HEK293T (cell line): ENCODE measurements at regions not wholly inside any gene's neighbourhood (a gene's known extent, or its start where the extent isn't known, plus 50 kb on each side); places are given as distances from the start of the nearest gene placed in this dataset.

Experiments used
- CTCF ChIA-PET: fragments of 350-600 bp; formaldehyde crosslinking; extraction: SDS; loops from one replicate; lab custom pipeline; 2021; ENCODE audit warnings: antibody characterized with exemption, inconsistent platforms; lab: Yijun Ruan, JAX
- POLR2A ChIA-PET: fragments of 350-600 bp; formaldehyde crosslinking; extraction: SDS; loops from one replicate; lab custom pipeline; 2020; ENCODE audit warnings: antibody characterized with exemption, inconsistent platforms; lab: Yijun Ruan, JAX
- DNase-seq: peaks from one replicate; pipeline ENCODE4 v3.0.0; 2012; ENCODE audit warnings: mixed read lengths; ENCODE audit errors: extremely low spot score
- ARNT ChIP-seq: fragments of 450-650 bp; IDR thresholded peaks from 2 replicates; pipeline ENCODE4 v1.6.1; 2017; ENCODE audit warnings: mild to moderate bottlenecking
- BHLHE40 ChIP-seq: fragments of 450-650 bp; IDR thresholded peaks from 2 replicates; pipeline ENCODE4 v1.6.1; 2016; ENCODE audit warnings: mild to moderate bottlenecking, moderate library complexity, borderline replicate concordance
- CTBP1 ChIP-seq: fragments of 450-650 bp; IDR thresholded peaks from 2 replicates; pipeline ENCODE4 v1.6.1; 2016; ENCODE audit warnings: borderline replicate concordance
- ELF4 ChIP-seq: fragments of 450-650 bp; IDR thresholded peaks from 2 replicates; pipeline ENCODE4 v1.6.1; 2017; ENCODE audit warnings: antibody characterized with exemption
- FOXA1 ChIP-seq: fragments of 450-650 bp; IDR thresholded peaks from 2 replicates; pipeline ENCODE4 v1.6.1; 2016; ENCODE audit warnings: mild to moderate bottlenecking
- FOXK2 ChIP-seq: fragments of 450-650 bp; IDR thresholded peaks from 2 replicates; pipeline ENCODE4 v1.6.1; 2016; ENCODE audit warnings: mild to moderate bottlenecking
- FOXM1 ChIP-seq: fragments of 450-650 bp; IDR thresholded peaks from 2 replicates; pipeline ENCODE4 v1.6.1; 2017; ENCODE audit warnings: mild to moderate bottlenecking, borderline replicate concordance
- HDGF ChIP-seq: fragments of 450-650 bp; IDR thresholded peaks from 2 replicates; pipeline ENCODE4 v1.6.1; 2017; ENCODE audit warnings: antibody characterized with exemption, borderline replicate concordance
- L3MBTL2 ChIP-seq: fragments of 450-650 bp; conservative IDR thresholded peaks from 2 replicates; pipeline ENCODE4 v1.6.1; 2016; ENCODE audit warnings: mild to moderate bottlenecking
- LEF1 ChIP-seq: fragments of 450-650 bp; IDR thresholded peaks from 2 replicates; pipeline ENCODE4 v1.6.1; 2017; ENCODE audit warnings: mild to moderate bottlenecking, borderline replicate concordance
- NFRKB ChIP-seq: fragments of 450-650 bp; IDR thresholded peaks from 2 replicates; pipeline ENCODE4 v1.6.1; 2016; ENCODE audit warnings: mild to moderate bottlenecking, moderate library complexity
- SP1 ChIP-seq: fragments of 450-650 bp; IDR thresholded peaks from 2 replicates; pipeline ENCODE4 v1.6.1; 2017
- SUZ12 ChIP-seq: fragments of 450-650 bp; IDR thresholded peaks from 2 replicates; pipeline ENCODE4 v1.6.1; 2016; ENCODE audit warnings: mild to moderate bottlenecking
- TARDBP ChIP-seq: fragments of 450-650 bp; IDR thresholded peaks from 2 replicates; pipeline ENCODE4 v1.6.1; 2016
- ZNF384 ChIP-seq: fragments of 450-650 bp; IDR thresholded peaks from 2 replicates; pipeline ENCODE4 v1.6.1; 2016
- TF ChIP-seq, protein P1 (sequence below): fragments of 450-650 bp; IDR thresholded peaks from 2 replicates; pipeline ENCODE4 v1.6.1; 2016

DNA sequence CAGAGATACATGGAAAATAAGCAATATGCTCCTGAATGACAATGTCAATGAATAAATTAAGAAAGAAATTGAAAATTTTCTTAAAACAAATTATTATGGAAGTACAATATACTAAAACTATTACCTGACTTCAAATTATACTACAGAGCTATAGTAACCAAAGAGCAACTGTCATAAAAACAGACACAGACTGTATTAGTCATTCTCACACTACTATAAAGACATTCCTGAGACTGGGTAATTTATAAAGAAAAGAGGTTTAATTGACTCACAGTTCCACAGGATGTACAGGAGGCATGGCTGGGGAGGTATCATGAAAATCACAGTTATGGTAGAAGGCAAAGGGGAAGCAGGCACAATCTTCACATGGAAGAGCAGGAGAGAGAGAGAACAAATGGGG, 60.0 kb upstream of the CYSLTR1 start:
- CTCF ChIA-PET: no interaction called here
- no peak for DNase-seq
- TF ChIP-seq ZNF384: no peak
- no peak for TF ChIP-seq HDGF
- no peak for TF ChIP-seq LEF1
- no peak for TF ChIP-seq TARDBP
- no peak for TF ChIP-seq SUZ12
- TF ChIP-seq FOXK2: no peak
- TF ChIP-seq ARNT: no peak
- TF ChIP-seq BHLHE40: no peak
- TF ChIP-seq, protein P1, sequence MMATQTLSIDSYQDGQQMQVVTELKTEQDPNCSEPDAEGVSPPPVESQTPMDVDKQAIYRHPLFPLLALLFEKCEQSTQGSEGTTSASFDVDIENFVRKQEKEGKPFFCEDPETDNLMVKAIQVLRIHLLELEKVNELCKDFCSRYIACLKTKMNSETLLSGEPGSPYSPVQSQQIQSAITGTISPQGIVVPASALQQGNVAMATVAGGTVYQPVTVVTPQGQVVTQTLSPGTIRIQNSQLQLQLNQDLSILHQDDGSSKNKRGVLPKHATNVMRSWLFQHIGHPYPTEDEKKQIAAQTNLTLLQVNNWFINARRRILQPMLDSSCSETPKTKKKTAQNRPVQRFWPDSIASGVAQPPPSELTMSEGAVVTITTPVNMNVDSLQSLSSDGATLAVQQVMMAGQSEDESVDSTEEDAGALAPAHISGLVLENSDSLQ: no peak
- no peak for TF ChIP-seq FOXA1
- TF ChIP-seq SP1: no peak
- TF ChIP-seq ELF4: no peak
- TF ChIP-seq L3MBTL2: no peak
- no peak for TF ChIP-seq NFRKB
- no peak for TF ChIP-seq FOXM1

DNA sequence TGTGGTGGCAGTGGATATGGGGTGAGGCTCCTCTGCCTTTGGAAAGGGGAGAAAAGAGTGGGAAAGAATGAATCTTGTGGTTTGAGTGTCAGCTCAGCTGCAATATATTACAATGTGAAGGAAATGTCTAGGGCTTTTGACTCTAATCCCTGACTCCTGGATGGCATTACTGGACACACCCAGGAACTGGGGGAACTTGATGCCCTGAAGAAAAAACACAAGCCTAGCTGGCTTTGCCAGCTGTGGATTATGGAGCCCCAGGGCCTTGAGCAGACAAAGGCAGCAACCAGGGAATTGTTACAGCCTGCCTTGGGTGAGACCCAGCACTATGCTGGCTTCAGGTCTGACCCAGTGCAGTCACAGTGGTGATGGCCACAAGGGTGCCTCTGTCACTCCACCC, 57.1 kb upstream of the CYSLTR1 start:
- POLR2A ChIA-PET: no interaction called here
- TF ChIP-seq ARNT (no peak), FOXM1 (no peak), FOXA1 (no peak), BHLHE40 (no peak), TARDBP (no peak), NFRKB (no peak), ELF4 (no peak), CTBP1 (no peak), FOXK2 (no peak), ZNF384 (no peak), SP1 (no peak)
- no peak for DNase-seq
- CTCF ChIA-PET: no interaction called here

More for the DNA sequence above, 60.0 kb upstream of the CYSLTR1 start:
- POLR2A ChIA-PET: no interaction called here

DNA sequence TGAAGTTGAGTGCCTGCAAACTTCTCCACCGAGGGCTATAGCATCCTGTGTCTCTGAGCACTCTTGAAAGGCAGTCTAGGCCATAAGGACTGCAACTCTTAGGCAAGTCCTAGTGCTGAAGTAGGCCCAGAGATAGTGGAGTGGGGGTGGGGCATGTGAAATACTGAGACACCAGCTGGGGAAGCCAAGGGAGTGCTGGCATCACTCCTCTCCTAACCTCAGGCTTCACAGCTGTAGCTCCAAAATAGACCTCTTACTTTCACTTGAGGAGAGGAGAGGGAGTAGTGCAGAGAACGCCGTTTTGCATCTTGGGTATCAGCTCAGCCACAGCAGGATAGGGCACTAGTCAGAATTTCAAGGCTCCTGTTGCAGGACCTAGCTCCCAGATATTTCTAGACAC, 56.2 kb upstream of the CYSLTR1 start:
- CTCF ChIA-PET: no interaction called here
- TF ChIP-seq FOXM1 (no peak), ELF4 (no peak), FOXK2 (no peak), LEF1 (no peak), L3MBTL2 (no peak), SUZ12 (no peak), FOXA1 (no peak), ARNT (no peak), NFRKB (no peak), SP1 (no peak), TARDBP (no peak), BHLHE40 (no peak), ZNF384 (no peak), HDGF (no peak)
- TF ChIP-seq, protein P1: no peak
- no peak for DNase-seq
- POLR2A ChIA-PET: no interaction called here

DNA sequence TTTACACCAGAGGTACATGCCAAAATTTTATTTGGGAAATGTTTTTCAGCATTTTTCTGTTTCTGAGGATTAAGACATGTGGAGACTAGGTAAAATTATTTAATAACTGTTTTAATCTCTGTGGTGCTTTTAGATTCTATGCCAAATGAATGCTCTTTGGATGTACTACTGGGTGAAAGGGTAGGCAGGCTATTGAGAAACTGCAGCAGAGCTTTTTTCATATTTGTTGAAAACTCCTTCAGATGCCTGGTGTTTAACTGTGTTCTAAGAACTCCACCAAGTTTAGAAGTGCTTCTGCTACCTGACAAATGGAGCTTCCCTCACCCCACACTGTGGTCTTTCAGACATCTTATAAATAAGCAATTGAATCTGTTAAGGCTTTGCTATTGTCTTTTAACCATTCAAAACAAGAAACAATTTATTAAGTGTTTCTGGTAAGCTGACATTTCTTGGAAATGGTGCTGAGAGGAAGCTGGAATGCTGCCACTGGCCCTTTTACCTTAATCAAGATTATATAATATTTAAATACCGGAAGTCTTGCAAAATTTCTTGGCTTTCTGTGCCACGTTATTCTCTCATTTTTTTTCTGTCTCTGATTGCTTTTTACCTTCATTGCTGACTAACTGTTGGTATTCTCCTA, 51.2 kb upstream of the CYSLTR1 start:
- ChIA-PET POLR2A (no interaction called here), CTCF (no interaction called here)
- no peak for DNase-seq
- TF ChIP-seq SUZ12: no peak
- TF ChIP-seq, protein P1: no peak
- no peak for TF ChIP-seq TARDBP
- TF ChIP-seq HDGF: no peak
- TF ChIP-seq CTBP1: no peak
- TF ChIP-seq FOXM1: no peak
- TF ChIP-seq ELF4: no peak
- TF ChIP-seq SP1: no peak
- TF ChIP-seq BHLHE40: no peak
- TF ChIP-seq FOXA1: no peak
- TF ChIP-seq ZNF384: no peak
- TF ChIP-seq ARNT: no peak
